ENCODE measurements at regions not wholly inside any gene's neighbourhood (a gene's known extent, or its start where the extent isn't known, plus 50 kb on each side); places are given as distances from the start of the nearest gene placed in this dataset.

DNA sequence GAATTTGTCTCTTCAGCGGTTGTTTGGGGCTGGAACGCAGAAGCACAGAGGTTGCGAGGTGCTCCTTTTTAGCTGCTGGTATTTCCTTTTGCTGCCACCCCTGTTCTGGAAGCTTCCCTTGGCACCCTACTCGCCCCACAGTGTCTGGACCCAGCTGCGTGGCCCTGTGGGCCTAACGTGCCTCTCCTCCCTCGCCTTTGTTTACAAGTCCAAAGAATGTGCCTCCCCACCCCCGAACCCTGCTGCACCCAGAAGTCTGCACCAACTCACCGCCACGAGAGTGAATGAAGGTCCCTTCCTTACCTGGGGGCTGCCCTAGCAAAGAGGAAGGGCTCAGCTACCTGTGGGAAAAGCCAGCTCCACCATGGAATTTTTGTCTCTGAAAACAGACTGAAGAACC is 139.7 kb upstream of the RPS6KA2 start:
- peak; percentile 62 for DNase-seq (ENCODE audit: low spot score)
- no peak overlapping the region for H3K4me3 Mint-ChIP-seq (ENCODE audit: unreplicated experiment)
- no peaks in the 10 kb centered on the region for H3K9me3 Mint-ChIP-seq (ENCODE audit: low read depth)
- no peaks in the 10 kb centered on the region for H3K36me3 Mint-ChIP-seq (ENCODE audit: low read depth)
- no peaks in the 10 kb centered on the region for H3K4me1 Mint-ChIP-seq (ENCODE audit: low read depth)
- H3K27ac Mint-ChIP-seq (ENCODE audit: unreplicated experiment): no peak overlapping the region
- TF ChIP-seq, protein P1, sequence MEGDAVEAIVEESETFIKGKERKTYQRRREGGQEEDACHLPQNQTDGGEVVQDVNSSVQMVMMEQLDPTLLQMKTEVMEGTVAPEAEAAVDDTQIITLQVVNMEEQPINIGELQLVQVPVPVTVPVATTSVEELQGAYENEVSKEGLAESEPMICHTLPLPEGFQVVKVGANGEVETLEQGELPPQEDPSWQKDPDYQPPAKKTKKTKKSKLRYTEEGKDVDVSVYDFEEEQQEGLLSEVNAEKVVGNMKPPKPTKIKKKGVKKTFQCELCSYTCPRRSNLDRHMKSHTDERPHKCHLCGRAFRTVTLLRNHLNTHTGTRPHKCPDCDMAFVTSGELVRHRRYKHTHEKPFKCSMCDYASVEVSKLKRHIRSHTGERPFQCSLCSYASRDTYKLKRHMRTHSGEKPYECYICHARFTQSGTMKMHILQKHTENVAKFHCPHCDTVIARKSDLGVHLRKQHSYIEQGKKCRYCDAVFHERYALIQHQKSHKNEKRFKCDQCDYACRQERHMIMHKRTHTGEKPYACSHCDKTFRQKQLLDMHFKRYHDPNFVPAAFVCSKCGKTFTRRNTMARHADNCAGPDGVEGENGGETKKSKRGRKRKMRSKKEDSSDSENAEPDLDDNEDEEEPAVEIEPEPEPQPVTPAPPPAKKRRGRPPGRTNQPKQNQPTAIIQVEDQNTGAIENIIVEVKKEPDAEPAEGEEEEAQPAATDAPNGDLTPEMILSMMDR (IDR thresholded peaks at IDR 0.05): no peak
- H3K27me3 Mint-ChIP-seq (ENCODE audit: low read depth): peaks cover 2% of the 10 kb centered on the region

DNA sequence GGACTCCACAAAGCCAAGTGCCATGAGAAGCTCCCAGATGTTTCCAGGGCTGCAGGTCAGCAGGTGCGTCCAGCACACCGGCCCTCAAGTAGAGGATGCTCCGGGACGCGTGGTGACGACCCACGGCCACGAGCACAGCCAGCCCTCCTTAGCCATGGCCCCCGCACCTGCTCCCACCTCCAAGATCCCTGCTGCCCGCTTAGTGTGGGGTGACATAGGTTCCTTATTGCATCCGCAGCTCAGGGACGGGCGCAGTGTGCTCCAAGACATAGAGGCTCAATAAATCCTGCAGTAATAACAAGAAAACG is 138.1 kb upstream of the RPS6KA2 start:
- Mint-ChIP-seq H3K4me3 (ENCODE audit: unreplicated experiment) (no peak overlapping the region), H3K27ac (ENCODE audit: unreplicated experiment) (no peak overlapping the region), H3K9me3 (ENCODE audit: low read depth) (no peaks in the 10 kb centered on the region), H3K36me3 (ENCODE audit: low read depth) (no peaks in the 10 kb centered on the region), H3K27me3 (ENCODE audit: low read depth) (peaks cover 2% of the 10 kb centered on the region), H3K4me1 (ENCODE audit: low read depth) (no peaks in the 10 kb centered on the region)
- TF ChIP-seq, protein P1 (IDR thresholded peaks at IDR 0.05): no peak
- no peak for DNase-seq (ENCODE audit: low spot score)

DNA sequence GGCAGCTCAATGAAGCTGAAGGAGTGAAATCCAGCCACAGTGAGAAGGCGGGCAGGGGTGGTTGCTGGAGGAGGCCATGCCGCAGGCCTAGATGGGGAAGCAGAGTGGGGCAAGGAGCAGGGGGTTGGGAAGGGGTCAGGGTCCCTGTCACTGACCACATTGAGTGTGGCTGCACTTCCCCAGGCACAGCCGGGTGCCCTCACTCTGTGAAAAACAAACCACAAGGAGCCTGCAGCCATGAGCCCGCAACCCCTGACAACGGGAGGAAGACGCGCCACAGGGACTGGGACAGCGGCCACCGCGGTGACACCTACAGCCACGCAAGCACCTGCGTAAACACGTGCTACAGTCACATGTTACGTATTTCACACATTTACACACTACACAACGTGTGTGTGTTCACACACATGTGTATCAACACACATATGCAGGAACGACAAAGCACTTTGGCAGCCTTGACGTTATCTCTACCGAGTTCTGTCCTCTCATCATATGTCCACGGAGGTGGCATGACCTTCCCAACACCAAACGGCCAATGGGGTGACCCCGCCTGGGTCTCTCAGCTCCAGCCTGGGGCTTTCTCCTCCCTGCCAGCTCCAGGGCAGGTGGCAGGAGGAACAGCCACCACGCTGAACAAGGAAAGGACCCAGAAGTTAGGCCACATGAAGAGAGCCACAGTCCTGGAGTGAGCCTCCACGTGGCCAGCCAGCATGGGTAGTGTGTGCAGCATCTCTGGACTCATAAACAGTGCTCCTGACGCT is 137.6 kb upstream of the RPS6KA2 start:
- no peak overlapping the region for H3K27ac Mint-ChIP-seq (ENCODE audit: unreplicated experiment)
- H3K4me3 Mint-ChIP-seq (ENCODE audit: unreplicated experiment): no peak overlapping the region
- TF ChIP-seq, protein P1 (IDR thresholded peaks at IDR 0.05): no peak

DNA sequence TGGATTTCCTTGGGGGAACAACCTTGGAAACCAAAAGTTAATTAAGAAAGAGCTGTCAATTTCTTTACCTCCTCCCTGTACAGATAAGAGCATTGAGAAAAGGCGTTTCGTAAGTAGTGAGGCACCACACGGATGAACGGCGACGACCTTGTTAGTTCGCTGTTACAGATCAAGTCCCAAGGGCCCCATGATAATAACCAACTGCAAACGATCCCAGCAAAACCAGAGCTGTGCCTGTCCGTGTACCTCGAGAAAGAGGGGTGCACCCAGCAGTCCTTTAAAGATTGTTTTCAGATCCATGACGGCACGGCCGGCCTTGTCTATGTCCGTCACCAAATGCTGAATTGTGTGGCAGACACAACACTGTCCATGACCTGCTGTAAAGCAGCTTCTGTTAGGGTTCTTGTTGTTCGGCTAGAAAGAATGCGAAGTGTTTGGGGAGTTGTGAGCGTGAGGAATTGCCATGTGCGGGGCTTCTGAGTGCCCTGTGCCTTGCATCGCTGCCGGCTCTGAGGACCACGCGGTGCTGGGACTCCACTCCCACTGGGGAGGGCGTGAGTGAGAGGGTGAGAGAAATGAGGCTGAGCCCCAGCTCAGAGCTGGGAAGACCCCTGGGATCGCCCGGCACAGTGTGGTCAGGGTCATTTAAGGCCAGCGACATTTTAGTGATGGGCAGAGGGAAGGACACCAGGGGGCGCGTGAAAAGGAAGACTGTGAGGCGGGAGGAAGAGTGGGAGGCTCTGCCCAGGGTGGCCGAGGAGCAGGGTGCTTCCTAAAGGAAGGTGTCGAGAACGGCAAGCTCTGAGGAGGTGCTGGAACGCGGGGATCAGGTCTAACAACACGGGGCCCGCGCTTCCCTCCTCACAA is 136.8 kb upstream of the RPS6KA2 start:
- Mint-ChIP-seq H3K27ac (ENCODE audit: unreplicated experiment) (no peak overlapping the region), H3K4me3 (ENCODE audit: unreplicated experiment) (no peak overlapping the region), H3K27me3 (ENCODE audit: low read depth) (peaks cover 2% of the 10 kb centered on the region), H3K9me3 (ENCODE audit: low read depth) (no peaks in the 10 kb centered on the region), H3K36me3 (ENCODE audit: low read depth) (no peaks in the 10 kb centered on the region), H3K4me1 (ENCODE audit: low read depth) (no peaks in the 10 kb centered on the region)
- TF ChIP-seq, protein P1 (IDR thresholded peaks at IDR 0.05): no peak
- DNase-seq (ENCODE audit: low spot score): peak; percentile 51

More for the DNA sequence above, 137.6 kb upstream of the RPS6KA2 start:
- Mint-ChIP-seq H3K36me3 (ENCODE audit: low read depth) (no peaks in the 10 kb centered on the region), H3K4me1 (ENCODE audit: low read depth) (no peaks in the 10 kb centered on the region), H3K27me3 (ENCODE audit: low read depth) (peaks cover 2% of the 10 kb centered on the region), H3K9me3 (ENCODE audit: low read depth) (no peaks in the 10 kb centered on the region)
- no peak for DNase-seq (ENCODE audit: low spot score)

DNA sequence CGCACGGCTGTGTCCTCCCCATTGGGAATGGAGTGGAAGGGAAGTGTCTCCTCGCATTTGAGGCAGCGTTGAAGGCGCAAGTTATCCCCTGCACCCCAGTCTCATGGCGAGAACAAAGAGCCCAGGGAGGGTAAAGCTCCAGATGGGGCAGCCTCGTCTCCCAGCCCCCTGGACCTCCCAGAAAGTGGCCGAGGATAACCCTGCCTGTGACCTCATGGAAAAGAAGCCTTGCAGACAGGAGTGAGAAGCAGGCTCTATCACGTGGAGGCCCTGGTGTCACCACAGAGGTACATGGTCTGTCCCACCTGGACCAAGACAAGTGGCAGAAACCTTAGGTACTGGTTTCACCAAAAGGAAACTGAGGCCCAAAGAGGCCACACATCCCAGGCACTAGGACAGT is 134.8 kb upstream of the RPS6KA2 start:
- Mint-ChIP-seq H3K4me1 (ENCODE audit: low read depth) (peaks cover 13% of the 10 kb centered on the region), H3K4me3 (ENCODE audit: unreplicated experiment) (no peak overlapping the region), H3K27ac (ENCODE audit: unreplicated experiment) (no peak overlapping the region), H3K36me3 (ENCODE audit: low read depth) (no peaks in the 10 kb centered on the region), H3K27me3 (ENCODE audit: low read depth) (peaks cover 6% of the 10 kb centered on the region), H3K9me3 (ENCODE audit: low read depth) (no peaks in the 10 kb centered on the region)
- peak; percentile 43 for DNase-seq (ENCODE audit: low spot score)
- TF ChIP-seq, protein P1 (IDR thresholded peaks at IDR 0.05): no peak
